ENCODE measurements at regions not wholly inside any gene's neighbourhood (a gene's known extent, or its start where the extent isn't known, plus 50 kb on each side); places are given as distances from the start of the nearest gene placed in this dataset.
"Not testable (repeated sequence)": the region's sequence is repeated elsewhere in the genome, so short reads cannot be mapped to it uniquely, and the experiment has no call there.

DNA sequence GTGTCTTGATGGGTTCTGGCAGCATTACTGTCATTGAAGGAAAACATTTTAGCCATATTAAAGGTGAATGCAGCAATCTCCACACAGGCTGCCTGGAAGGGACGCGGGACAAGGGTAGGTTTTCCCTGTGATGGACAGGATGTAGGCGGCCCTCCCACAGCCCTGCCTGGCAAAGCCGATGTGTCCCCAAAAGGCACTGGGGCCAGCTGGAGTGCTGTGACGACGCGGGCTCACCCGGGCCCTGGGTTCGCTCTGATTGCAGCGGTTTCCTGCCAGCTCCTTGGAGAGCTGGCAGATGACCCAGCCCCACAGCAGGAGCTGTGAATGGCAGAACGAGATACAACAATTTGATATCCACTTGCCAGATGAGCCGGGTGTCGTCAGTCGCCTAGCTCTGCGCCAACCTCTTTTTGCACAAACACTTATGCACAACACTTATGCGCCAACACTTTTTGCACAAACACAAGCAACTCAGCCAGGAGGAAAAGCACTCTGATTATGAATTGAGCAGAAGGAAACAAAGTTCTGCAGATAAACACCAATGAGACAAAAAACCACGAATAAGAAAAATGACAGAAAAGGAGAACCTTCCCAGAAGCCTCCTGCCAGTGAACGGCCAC, 207.5 kb downstream of the ADRA2C start:
- CTCF ChIA-PET; POLR2A ChIA-PET; DNase-seq (ENCODE audit: extremely low spot score): not testable (repeated sequence)

- not testable (repeated sequence) for DNase-seq (ENCODE audit: extremely low spot score)
These were observed 217.4 kb downstream of the ADRA2C start for GRCh38 chr4:3983518-3984125.

DNA sequence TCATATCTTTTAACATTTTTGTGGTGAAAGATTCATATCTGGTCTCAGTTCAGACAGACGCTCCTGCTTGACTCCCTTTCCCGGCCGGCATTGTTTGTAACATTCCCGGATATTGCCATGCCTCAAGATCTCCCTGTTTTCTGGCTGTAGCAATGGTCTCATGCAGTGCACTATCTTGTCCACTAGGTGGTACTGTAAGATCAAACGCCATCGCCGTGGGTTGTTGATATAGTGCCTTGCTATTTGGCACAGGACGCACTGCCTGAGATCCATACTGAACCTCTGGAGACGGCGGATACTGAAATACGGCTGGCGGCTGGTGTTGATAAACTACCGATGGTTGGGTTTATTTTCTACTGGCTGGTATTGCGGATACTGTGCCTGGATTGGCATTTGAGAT, 218.6 kb downstream of the ADRA2C start:
- POLR2A ChIA-PET; DNase-seq (ENCODE audit: extremely low spot score): not testable (repeated sequence)
- CTCF ChIA-PET: interaction anchor here (1.0 kb wide), 1 partner anchor 198 kb away, joined by 4 read pairs; no protein-coding TSS in a partner anchor

More at GRCh38 chr4:3983518-3984125, 217.4 kb downstream of the ADRA2C start:
- CTCF ChIA-PET: interaction anchor here (1.0 kb wide), 1 partner anchor 199 kb away, joined by 4 read pairs; no protein-coding TSS in a partner anchor
- POLR2A ChIA-PET: not testable (repeated sequence)

GRCh38 chr4:3986412-3986811, 220.2 kb downstream of the ADRA2C start:
- CTCF ChIA-PET; POLR2A ChIA-PET; DNase-seq (ENCODE audit: extremely low spot score): not testable (repeated sequence)

- POLR2A ChIA-PET; DNase-seq (ENCODE audit: extremely low spot score); CTCF ChIA-PET: not testable (repeated sequence)
These were observed 229.3 kb downstream of the OTOP1 start for GRCh38 chr4:3997386-3997785.

GRCh38 chr4:4004036-4004435, 222.7 kb downstream of the OTOP1 start:
- DNase-seq (ENCODE audit: extremely low spot score); POLR2A ChIA-PET; CTCF ChIA-PET: not testable (repeated sequence)

- POLR2A ChIA-PET; DNase-seq (ENCODE audit: extremely low spot score); CTCF ChIA-PET: not testable (repeated sequence)
These were observed 222.0 kb downstream of the OTOP1 start for GRCh38 chr4:4004702-4005101.

- DNase-seq (ENCODE audit: extremely low spot score); CTCF ChIA-PET; POLR2A ChIA-PET: not testable (repeated sequence)
These were observed 220.4 kb downstream of the OTOP1 start for GRCh38 chr4:4006356-4006755.

DNA sequence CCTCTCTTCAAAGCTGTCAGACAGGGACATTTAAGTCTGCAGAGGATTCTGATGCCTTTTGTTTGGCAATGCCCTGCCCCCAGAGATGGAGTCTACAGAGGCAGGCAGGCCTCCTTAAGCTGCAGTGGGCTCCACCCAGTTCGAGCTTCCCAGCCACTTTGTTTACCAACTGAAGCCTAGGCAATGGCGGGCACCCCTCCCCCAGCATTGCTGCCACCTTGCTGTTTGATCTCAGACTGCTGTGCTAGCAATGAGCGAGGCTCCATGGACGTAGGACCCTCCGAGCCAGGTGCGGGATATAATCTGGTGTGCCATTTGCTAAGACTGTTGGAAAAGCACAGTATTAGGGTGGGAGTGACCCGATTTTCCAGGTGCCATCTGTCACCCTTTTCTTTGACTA, 207.7 kb downstream of the OTOP1 start:
- POLR2A ChIA-PET; CTCF ChIA-PET; DNase-seq (ENCODE audit: extremely low spot score): not testable (repeated sequence)

- CTCF ChIA-PET: not testable (repeated sequence)
These were observed 205.6 kb downstream of the OTOP1 start for GRCh38 chr4:4021161-4021560.

DNA sequence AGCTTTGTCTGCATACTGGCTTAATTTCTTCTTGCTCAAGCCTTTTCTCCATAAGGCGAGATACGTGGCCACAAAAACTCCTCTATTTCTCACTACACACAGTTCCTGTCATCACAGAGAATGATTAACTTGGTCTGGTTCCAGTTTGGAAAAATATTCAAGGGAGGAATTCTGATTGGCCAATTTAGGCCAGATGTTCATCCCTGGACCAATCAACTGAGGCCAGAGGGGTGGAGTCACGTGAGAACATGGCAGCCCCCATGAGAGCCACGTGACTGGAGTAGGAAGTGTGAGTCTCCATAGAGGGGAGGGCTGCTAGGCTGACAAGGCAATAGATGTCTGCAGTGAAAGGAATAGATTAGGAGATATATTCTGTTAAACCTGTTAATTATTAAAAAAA, 200.0 kb downstream of the OTOP1 start:
- CTCF ChIA-PET; POLR2A ChIA-PET; DNase-seq (ENCODE audit: extremely low spot score): not testable (repeated sequence)

More at GRCh38 chr4:4021161-4021560, 205.6 kb downstream of the OTOP1 start:
- DNase-seq (ENCODE audit: extremely low spot score); POLR2A ChIA-PET: not testable (repeated sequence)

DNA sequence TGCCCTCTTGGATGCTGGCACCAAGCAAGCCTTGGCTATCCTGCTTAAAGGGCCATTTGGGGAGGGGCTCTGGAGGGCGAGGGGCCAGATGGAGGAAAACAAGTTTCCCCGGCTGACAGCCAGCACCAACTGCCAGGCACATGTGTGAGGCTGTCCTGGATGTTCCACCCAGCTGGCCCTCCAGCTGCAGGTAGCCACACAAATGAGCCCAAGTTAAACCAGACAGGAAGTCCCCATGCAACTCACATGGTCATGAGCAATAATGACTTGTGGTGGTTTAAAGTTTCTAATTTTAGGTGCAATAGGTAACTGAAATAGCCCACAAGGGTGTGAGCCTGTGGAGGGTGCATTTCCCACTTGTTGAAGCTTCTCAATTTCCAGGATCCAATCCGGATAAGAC, 198.0 kb downstream of the OTOP1 start:
- CTCF ChIA-PET; DNase-seq (ENCODE audit: extremely low spot score); POLR2A ChIA-PET: not testable (repeated sequence)

DNA sequence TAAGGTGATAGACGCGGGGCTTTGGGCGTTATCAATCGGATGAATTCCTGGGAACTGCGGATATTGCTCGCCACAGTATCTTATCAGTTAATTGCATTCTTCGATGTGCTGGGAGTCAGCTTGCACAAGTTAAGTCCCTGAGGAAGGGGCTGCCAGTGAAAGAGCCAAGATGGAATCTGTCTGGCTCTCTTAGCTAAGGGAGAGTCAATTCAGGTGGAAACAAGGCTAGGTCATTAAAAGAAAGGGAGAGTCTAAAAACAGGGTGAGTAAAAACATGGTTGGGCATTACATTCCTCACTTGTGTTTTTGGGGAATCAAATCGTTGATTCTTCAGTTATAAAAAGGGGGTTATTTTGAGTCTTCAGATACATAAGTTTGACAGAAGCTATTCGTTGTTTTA, 196.2 kb downstream of the OTOP1 start:
- POLR2A ChIA-PET; DNase-seq (ENCODE audit: extremely low spot score); CTCF ChIA-PET: not testable (repeated sequence)

DNA sequence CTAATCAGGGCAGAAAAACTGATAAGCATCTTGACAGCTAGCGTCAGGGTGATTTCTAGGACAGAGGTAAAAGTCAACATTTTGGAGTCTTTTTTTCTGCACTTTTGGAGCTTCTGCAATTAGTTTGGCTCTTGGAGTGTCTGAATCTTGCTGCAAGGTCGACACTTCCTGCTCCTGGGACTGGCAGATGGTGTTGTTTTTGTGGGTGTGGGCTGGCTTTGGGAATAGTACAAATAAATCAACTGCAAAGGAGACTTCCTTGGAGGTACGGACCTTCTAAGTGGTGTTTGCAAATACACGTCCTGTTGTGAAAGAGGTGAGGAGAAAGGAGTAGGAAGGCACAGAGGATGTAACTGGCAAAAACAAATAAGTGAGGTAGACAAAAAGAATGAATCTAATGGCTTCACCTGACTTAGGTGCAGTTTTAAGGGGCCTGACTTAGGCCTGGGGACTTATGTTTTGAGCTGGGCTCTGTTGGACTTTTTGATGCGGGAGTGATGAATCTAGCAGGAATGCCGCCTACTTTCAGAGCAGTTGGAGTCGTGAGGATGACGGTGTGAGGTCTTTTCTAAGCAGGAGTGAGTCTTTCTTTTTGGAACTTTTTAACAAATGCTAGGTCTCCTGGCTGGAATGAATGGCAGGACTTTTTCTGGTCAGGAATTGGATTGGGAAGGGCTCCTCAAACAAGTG, 195.1 kb downstream of the OTOP1 start:
- POLR2A ChIA-PET; DNase-seq (ENCODE audit: extremely low spot score); CTCF ChIA-PET: not testable (repeated sequence)

DNA sequence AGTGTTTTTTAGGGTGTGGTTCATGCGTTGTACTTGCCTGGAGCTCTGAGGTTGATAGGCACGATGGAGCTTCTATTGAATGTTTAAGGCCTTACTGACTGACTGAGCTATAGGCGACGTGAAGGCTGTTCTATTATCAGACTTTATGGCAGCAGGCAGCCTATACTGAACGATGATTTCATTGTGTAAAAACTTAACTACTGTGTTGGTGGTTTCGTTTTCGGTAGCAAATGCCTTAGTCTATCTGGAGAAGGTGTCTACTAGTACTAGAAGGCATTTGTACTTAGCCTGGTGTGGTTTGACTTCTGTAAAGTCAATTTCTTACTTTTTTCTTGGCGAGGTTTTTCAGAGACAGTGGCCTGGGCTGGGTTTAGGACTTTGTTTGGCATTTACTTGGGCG, 194.4 kb downstream of the OTOP1 start:
- POLR2A ChIA-PET; CTCF ChIA-PET; DNase-seq (ENCODE audit: extremely low spot score): not testable (repeated sequence)

DNA sequence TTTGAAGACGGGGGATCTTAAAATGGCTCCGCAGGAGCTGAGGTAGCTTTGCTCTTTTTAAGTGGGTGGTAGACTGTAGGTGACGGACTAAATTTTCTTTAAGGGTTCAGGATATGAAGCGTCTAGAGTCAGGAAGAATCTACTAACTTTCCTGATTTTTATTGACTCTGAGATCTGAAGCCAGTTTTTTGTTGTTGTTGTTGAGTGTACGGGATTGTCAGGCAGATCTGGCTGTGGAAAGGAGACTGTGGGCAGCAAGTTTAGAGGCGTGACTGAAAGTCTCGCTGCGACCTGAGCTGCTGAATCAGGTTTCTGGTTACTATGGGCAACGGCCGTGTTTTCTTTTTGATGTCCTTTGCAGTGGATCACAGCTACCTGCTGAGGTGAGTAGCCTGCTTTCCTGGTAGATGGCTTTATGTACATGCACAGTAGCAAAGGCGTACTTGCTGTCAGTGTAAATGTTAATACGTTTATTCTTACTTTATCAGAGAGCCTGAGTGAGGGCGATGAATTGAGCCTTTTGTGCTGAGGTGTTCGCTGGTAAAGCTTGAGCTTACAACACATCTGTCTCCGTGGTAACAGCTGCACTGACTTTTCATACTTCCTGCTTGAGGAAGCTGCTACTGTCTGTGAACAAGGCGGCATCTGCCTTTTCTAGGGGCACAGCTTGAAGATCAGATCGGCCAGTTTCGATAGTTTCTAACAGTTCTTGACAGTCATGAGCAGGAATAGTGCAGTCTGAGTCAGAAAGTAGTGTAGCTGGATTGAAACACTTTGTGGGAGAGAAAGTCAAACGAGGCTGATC, 193.7 kb downstream of the OTOP1 start:
- POLR2A ChIA-PET; CTCF ChIA-PET; DNase-seq (ENCODE audit: extremely low spot score): not testable (repeated sequence)

DNA sequence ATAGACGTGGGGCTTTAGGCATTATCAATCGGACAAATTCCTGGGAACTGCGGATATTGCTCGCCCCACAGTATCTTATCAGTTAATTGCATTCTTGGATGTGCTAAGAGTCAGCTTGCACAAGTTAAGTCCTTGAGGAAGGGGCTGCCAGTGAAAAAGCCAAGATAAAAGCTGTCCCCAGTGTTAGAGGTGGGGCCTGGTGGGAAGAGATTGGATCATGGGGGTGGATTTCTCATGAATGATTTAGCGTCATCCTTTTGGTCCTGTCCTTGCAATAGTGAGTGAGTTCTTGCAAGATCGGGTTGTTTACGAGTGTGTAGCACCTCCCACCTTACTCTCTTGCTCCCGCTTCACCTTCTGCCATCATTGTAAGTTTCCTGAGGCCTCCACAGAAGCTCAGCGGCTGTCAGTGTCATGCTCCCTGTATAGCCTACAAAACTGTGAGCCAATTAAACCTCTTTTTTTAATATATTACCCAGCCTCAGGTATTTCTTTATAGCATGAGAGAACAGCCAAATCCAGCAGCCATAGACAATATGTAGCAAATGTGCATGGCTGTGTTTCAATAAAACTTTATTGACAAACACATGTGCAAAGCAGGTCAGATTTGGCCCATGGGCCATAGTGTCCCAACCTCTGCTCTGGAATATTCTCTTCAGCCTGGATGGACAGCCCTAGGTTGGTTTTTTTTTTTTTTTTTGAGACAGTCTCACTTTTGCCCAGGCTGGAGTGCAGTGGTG, 189.2 kb downstream of the OTOP1 start:
- DNase-seq (ENCODE audit: extremely low spot score); CTCF ChIA-PET; POLR2A ChIA-PET: not testable (repeated sequence)

DNA sequence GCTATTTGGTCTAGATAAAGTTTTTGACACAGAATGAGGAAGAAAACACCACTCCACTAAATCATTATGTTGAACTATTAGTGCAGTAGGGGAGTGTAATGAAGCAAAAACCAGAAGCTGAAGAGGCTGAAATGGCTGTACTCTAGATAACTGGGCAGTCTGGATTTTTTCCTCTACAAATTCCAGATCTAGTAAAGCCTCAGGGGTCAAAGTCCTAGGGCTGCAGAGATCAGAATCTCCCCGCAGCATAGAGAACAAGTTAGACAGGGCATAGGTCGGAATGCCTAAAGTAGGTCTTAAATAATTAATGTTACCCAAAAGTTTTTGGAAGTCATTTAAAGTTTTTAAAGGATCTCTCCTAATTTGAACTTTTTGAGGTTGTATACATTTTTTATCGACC, 180.9 kb downstream of the OTOP1 start:
- DNase-seq (ENCODE audit: extremely low spot score); POLR2A ChIA-PET; CTCF ChIA-PET: not testable (repeated sequence)
